ENCODE measurements at regions not wholly inside any gene's neighbourhood (a gene's known extent, or its start where the extent isn't known, plus 50 kb on each side); places are given as distances from the start of the nearest gene placed in this dataset.
"Not testable (repeated sequence)": the region's sequence is repeated elsewhere in the genome, so short reads cannot be mapped to it uniquely, and the experiment has no call there.

DNA sequence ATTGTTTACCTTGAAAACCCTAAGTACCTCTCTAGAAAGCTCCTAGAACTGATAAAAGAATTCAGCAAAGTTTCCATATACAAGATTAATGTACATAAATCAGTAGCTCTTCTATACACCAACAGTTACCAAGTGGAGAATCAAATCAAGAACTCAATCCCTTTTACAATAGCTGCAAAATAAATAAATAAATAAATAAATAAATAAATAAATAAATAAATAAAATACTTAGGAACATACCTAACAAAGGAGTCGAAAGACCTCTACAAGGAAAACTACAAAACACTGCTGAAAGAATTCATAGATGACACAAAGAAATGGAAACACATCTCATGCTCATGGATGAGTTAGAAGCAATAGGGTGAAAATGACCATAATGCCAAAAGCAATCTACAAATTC, 452.6 kb upstream of the CBLB start:
- TF ChIP-seq, protein P1, sequence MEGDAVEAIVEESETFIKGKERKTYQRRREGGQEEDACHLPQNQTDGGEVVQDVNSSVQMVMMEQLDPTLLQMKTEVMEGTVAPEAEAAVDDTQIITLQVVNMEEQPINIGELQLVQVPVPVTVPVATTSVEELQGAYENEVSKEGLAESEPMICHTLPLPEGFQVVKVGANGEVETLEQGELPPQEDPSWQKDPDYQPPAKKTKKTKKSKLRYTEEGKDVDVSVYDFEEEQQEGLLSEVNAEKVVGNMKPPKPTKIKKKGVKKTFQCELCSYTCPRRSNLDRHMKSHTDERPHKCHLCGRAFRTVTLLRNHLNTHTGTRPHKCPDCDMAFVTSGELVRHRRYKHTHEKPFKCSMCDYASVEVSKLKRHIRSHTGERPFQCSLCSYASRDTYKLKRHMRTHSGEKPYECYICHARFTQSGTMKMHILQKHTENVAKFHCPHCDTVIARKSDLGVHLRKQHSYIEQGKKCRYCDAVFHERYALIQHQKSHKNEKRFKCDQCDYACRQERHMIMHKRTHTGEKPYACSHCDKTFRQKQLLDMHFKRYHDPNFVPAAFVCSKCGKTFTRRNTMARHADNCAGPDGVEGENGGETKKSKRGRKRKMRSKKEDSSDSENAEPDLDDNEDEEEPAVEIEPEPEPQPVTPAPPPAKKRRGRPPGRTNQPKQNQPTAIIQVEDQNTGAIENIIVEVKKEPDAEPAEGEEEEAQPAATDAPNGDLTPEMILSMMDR (IDR thresholded peaks at IDR 0.05): not testable (repeated sequence)
- not testable (repeated sequence) for TF ChIP-seq POLR2A (IDR thresholded peaks at IDR 0.05)

Measured in Peyer's patch (tissue), 4 donors.